Natural killer cell treated with Interleukin-12 subunit alpha and Interleukin-12 subunit beta and Interleukin-15 and Interleukin-18, amount 100 ng/mL, for 72 hours (primary cell): ENCODE measurements at regions not wholly inside any gene's neighbourhood (a gene's known extent, or its start where the extent isn't known, plus 50 kb on each side); places are given as distances from the start of the nearest gene placed in this dataset.
"Not testable (repeated sequence)": the region's sequence is repeated elsewhere in the genome, so short reads cannot be mapped to it uniquely, and the experiment has no call there.

Experiments used
- ATAC-seq, 2 donors: fragments of 150-1000 bp; cut with Tn5 transposase in 1 of 2; sonication (Bioruptor Pico), chemical (Tn5 transposase) in 1 of 2; 2 replicates each; pipeline ENCODE4 v1.10.0; 2021
- DNase-seq: peaks from one replicate; pipeline ENCODE4 v3.0.0; 2022; ENCODE audit warnings: low spot score
- H3K27ac Mint-ChIP-seq, 2 donors: 1 replicate in 1 of 2; 2 replicates in 1 of 2; pipeline ENCODE4 v1.8.0; 2022; ENCODE audit warnings: mixed read lengths in 2 of 2, mild to moderate bottlenecking in 1 of 2, moderate library complexity in 1 of 2
- H3K27me3 Mint-ChIP-seq, 2 donors: 1 replicate in 1 of 2; 2 replicates in 1 of 2; pipeline ENCODE4 v1.8.0; 2022; ENCODE audit warnings: mixed read lengths in 2 of 2
- H3K36me3 Mint-ChIP-seq: one replicate; pipeline ENCODE4 v1.8.0; 2022; ENCODE audit warnings: mixed read lengths
- H3K4me1 Mint-ChIP-seq, 2 donors: 1 replicate in 1 of 2; 2 replicates in 1 of 2; pipeline ENCODE4 v1.8.0; 2022; ENCODE audit warnings: low read depth in 2 of 2, mixed read lengths in 2 of 2, mild to moderate bottlenecking in 1 of 2
- H3K4me3 Mint-ChIP-seq: one replicate; pipeline ENCODE4 v1.8.0; 2022; ENCODE audit warnings: mixed read lengths
- H3K9me3 Mint-ChIP-seq: 2 replicates; pipeline ENCODE4 v1.8.0; 2022; ENCODE audit warnings: mixed read lengths

GRCh38 chr9:113724202-113724601, 151.9 kb upstream of the ZNF618 start:
- no peak overlapping the region for H3K27ac Mint-ChIP-seq
- peaks cover 4 to 5% of the 10 kb centered on the region in 2 donors for H3K4me1 Mint-ChIP-seq
- no peaks in the 10 kb centered on the region for H3K36me3 Mint-ChIP-seq
- no peaks in the 10 kb centered on the region for H3K27me3 Mint-ChIP-seq
- H3K4me3 Mint-ChIP-seq = no peak overlapping the region
- H3K9me3 Mint-ChIP-seq = no peaks in the 10 kb centered on the region
- DNase-seq = no peak
- no peak for ATAC-seq

GRCh38 chr9:113728989-113729388, 147.1 kb upstream of the ZNF618 start:
- peaks cover 7 to 12% of the 10 kb centered on the region in 2 donors for H3K27me3 Mint-ChIP-seq
- no peak overlapping the region for H3K4me3 Mint-ChIP-seq
- H3K36me3 Mint-ChIP-seq = peaks cover 5% of the 10 kb centered on the region
- no peaks in the 10 kb centered on the region for H3K4me1 Mint-ChIP-seq
- no peak overlapping the region for H3K27ac Mint-ChIP-seq
- H3K9me3 Mint-ChIP-seq = no peaks in the 10 kb centered on the region
- DNase-seq (no peak), ATAC-seq (no peak)

GRCh38 chr9:113734826-113735225, 141.3 kb upstream of the ZNF618 start:
- ATAC-seq (no peak), DNase-seq (no peak)
- Mint-ChIP-seq H3K27me3 (peaks cover 7 to 12% of the 10 kb centered on the region in 2 donors), H3K4me3 (no peak overlapping the region), H3K4me1 (no peaks in the 10 kb centered on the region), H3K9me3 (no peaks in the 10 kb centered on the region), H3K27ac (no peak overlapping the region), H3K36me3 (peaks cover 5% of the 10 kb centered on the region)

GRCh38 chr9:113737517-113738271, 138.4 kb upstream of the ZNF618 start:
- Mint-ChIP-seq H3K27ac (no peak overlapping the region), H3K4me1 (peaks cover 2 to 4% of the 10 kb centered on the region in 2 donors), H3K4me3 (no peak overlapping the region), H3K27me3 (peaks cover 3 to 6% of the 10 kb centered on the region in 2 donors), H3K36me3 (no peaks in the 10 kb centered on the region), H3K9me3 (no peaks in the 10 kb centered on the region)
- ATAC-seq = no peak
- DNase-seq = no peak

GRCh38 chr9:113738496-113738892, 137.6 kb upstream of the ZNF618 start:
- Mint-ChIP-seq H3K36me3 (no peaks in the 10 kb centered on the region), H3K4me3 (no peak overlapping the region), H3K4me1 (peaks cover 4 to 7% of the 10 kb centered on the region in 2 donors), H3K9me3 (no peaks in the 10 kb centered on the region), H3K27me3 (peaks cover 0 to 7% of the 10 kb centered on the region in 2 donors), H3K27ac (no peak overlapping the region)
- no peak for ATAC-seq
- no peak for DNase-seq

- ATAC-seq = peak in 1 of 2 donors; percentile 43
- H3K27me3 Mint-ChIP-seq = peaks cover 0 to 7% of the 10 kb centered on the region in 2 donors
Observed at GRCh38 chr9:113738893-113739604, 137.1 kb upstream of the ZNF618 start.

GRCh38 chr9:113739605-113740507, 136.3 kb upstream of the ZNF618 start:
- not testable (repeated sequence) for H3K27me3 Mint-ChIP-seq, H3K27ac Mint-ChIP-seq, H3K4me3 Mint-ChIP-seq, H3K36me3 Mint-ChIP-seq, DNase-seq, H3K9me3 Mint-ChIP-seq, H3K4me1 Mint-ChIP-seq, ATAC-seq

More at GRCh38 chr9:113738893-113739604, 137.1 kb upstream of the ZNF618 start:
- H3K36me3 Mint-ChIP-seq = no peaks in the 10 kb centered on the region
- peaks cover 4 to 7% of the 10 kb centered on the region in 2 donors for H3K4me1 Mint-ChIP-seq
- H3K27ac Mint-ChIP-seq = no peak overlapping the region
- DNase-seq = no peak
- H3K4me3 Mint-ChIP-seq = no peak overlapping the region
- no peaks in the 10 kb centered on the region for H3K9me3 Mint-ChIP-seq

- H3K36me3 Mint-ChIP-seq, H3K27me3 Mint-ChIP-seq, H3K9me3 Mint-ChIP-seq, H3K4me3 Mint-ChIP-seq, DNase-seq, ATAC-seq, H3K4me1 Mint-ChIP-seq, H3K27ac Mint-ChIP-seq: not testable (repeated sequence)
Observed at GRCh38 chr9:113740508-113741500, 135.3 kb upstream of the ZNF618 start.

- DNase-seq (no peak), ATAC-seq (no peak)
- Mint-ChIP-seq H3K27me3 (peaks cover 0 to 10% of the 10 kb centered on the region in 2 donors), H3K4me3 (no peak overlapping the region), H3K36me3 (peaks cover 7% of the 10 kb centered on the region), H3K9me3 (no peaks in the 10 kb centered on the region), H3K27ac (no peak overlapping the region), H3K4me1 (peaks cover 4 to 7% of the 10 kb centered on the region in 2 donors)
Observed at GRCh38 chr9:113741886-113742854, 133.9 kb upstream of the ZNF618 start.

GRCh38 chr9:113742878-113743277, 133.2 kb upstream of the ZNF618 start:
- ATAC-seq (no peak), DNase-seq (no peak)
- H3K27me3 Mint-ChIP-seq = peaks cover 0 to 10% of the 10 kb centered on the region in 2 donors
- no peak overlapping the region for H3K4me3 Mint-ChIP-seq
- peaks cover 4 to 7% of the 10 kb centered on the region in 2 donors for H3K4me1 Mint-ChIP-seq
- H3K36me3 Mint-ChIP-seq = peaks cover 14% of the 10 kb centered on the region
- H3K27ac Mint-ChIP-seq = no peak overlapping the region
- H3K9me3 Mint-ChIP-seq = peaks cover 4% of the 10 kb centered on the region

GRCh38 chr9:113746486-113746885, 129.6 kb upstream of the ZNF618 start:
- peaks cover 25% of the 10 kb centered on the region for H3K36me3 Mint-ChIP-seq
- DNase-seq = no peak
- H3K4me3 Mint-ChIP-seq = no peak overlapping the region
- H3K27me3 Mint-ChIP-seq = peaks cover 0 to 16% of the 10 kb centered on the region in 2 donors
- H3K9me3 Mint-ChIP-seq = peaks cover 6% of the 10 kb centered on the region
- ATAC-seq = no peak
- H3K27ac Mint-ChIP-seq = no peak overlapping the region
- H3K4me1 Mint-ChIP-seq = peaks cover 0 to 7% of the 10 kb centered on the region in 2 donors

- peaks cover 10 to 25% of the 10 kb centered on the region in 2 donors for H3K27me3 Mint-ChIP-seq
- H3K9me3 Mint-ChIP-seq = peaks cover 6% of the 10 kb centered on the region
- H3K27ac Mint-ChIP-seq = no peak overlapping the region
- H3K36me3 Mint-ChIP-seq = peaks cover 25% of the 10 kb centered on the region
- H3K4me1 Mint-ChIP-seq = peaks cover 0 to 1% of the 10 kb centered on the region in 2 donors
- no peak for ATAC-seq
- no peak for DNase-seq
- no peak overlapping the region for H3K4me3 Mint-ChIP-seq
Observed at GRCh38 chr9:113748135-113748534, 128.0 kb upstream of the ZNF618 start.
